ENCODE measurements at regions not wholly inside any gene's neighbourhood (a gene's known extent, or its start where the extent isn't known, plus 50 kb on each side); places are given as distances from the start of the nearest gene placed in this dataset.

- Mint-ChIP-seq H3K4me1 (no peaks in the 10 kb centered on the region), H3K27me3 (no peaks in the 10 kb centered on the region), H3K36me3 (ENCODE audit: low read depth) (no peaks in the 10 kb centered on the region), H3K27ac (no peak overlapping the region), H3K4me3 (no peak overlapping the region), H3K9me3 (peaks cover 25% of the 10 kb centered on the region)
- no peak for ATAC-seq (replicated peaks)
These were observed 826.3 kb upstream of the CDH2 start for GRCh38 chr18:29003194-29003593.

GRCh38 chr18:29002747-29003146 lies 825.8 kb upstream of the CDH2 start:
- Mint-ChIP-seq H3K27ac (no peak overlapping the region), H3K4me3 (no peak overlapping the region)

GRCh38 chr18:28999726-29000125 lies 822.8 kb upstream of the CDH2 start:
- Mint-ChIP-seq H3K36me3 (ENCODE audit: low read depth) (no peaks in the 10 kb centered on the region), H3K27me3 (no peaks in the 10 kb centered on the region), H3K4me1 (no peaks in the 10 kb centered on the region), H3K27ac (no peak overlapping the region), H3K9me3 (peaks cover 15% of the 10 kb centered on the region), H3K4me3 (no peak overlapping the region)
- no peak for ATAC-seq (replicated peaks)

More at GRCh38 chr18:29002747-29003146, 825.8 kb upstream of the CDH2 start:
- Mint-ChIP-seq H3K9me3 (peaks cover 21% of the 10 kb centered on the region), H3K27me3 (no peaks in the 10 kb centered on the region), H3K4me1 (no peaks in the 10 kb centered on the region), H3K36me3 (ENCODE audit: low read depth) (no peaks in the 10 kb centered on the region)
- no peak for ATAC-seq (replicated peaks)

- H3K36me3 Mint-ChIP-seq (ENCODE audit: low read depth) = no peaks in the 10 kb centered on the region
- no peaks in the 10 kb centered on the region for H3K4me1 Mint-ChIP-seq
- no peaks in the 10 kb centered on the region for H3K27me3 Mint-ChIP-seq
- H3K9me3 Mint-ChIP-seq = peaks cover 9% of the 10 kb centered on the region
- no peak for ATAC-seq (replicated peaks)
- no peak overlapping the region for H3K27ac Mint-ChIP-seq
- no peak overlapping the region for H3K4me3 Mint-ChIP-seq
These were observed 818.4 kb upstream of the CDH2 start for GRCh38 chr18:28995319-28995718.

GRCh38 chr18:28984731-28985130 lies 807.8 kb upstream of the CDH2 start:
- Mint-ChIP-seq H3K36me3 (ENCODE audit: low read depth) (no peaks in the 10 kb centered on the region), H3K4me3 (no peak overlapping the region), H3K27ac (no peak overlapping the region), H3K9me3 (peaks cover 5% of the 10 kb centered on the region), H3K27me3 (no peaks in the 10 kb centered on the region), H3K4me1 (no peaks in the 10 kb centered on the region)
- no peak for ATAC-seq (replicated peaks)

GRCh38 chr18:28974504-28974903 lies 797.6 kb upstream of the CDH2 start:
- no peaks in the 10 kb centered on the region for H3K4me1 Mint-ChIP-seq
- no peak overlapping the region for H3K4me3 Mint-ChIP-seq
- H3K9me3 Mint-ChIP-seq = peaks cover 23% of the 10 kb centered on the region
- no peak overlapping the region for H3K27ac Mint-ChIP-seq
- no peak for ATAC-seq (replicated peaks)
- no peaks in the 10 kb centered on the region for H3K36me3 Mint-ChIP-seq (ENCODE audit: low read depth)
- H3K27me3 Mint-ChIP-seq = no peaks in the 10 kb centered on the region

GRCh38 chr18:28973324-28973723 lies 796.4 kb upstream of the CDH2 start:
- Mint-ChIP-seq H3K27ac (no peak overlapping the region), H3K9me3 (peaks cover 24% of the 10 kb centered on the region), H3K27me3 (no peaks in the 10 kb centered on the region), H3K36me3 (ENCODE audit: low read depth) (no peaks in the 10 kb centered on the region), H3K4me3 (no peak overlapping the region), H3K4me1 (no peaks in the 10 kb centered on the region)
- no peak for ATAC-seq (replicated peaks)

- Mint-ChIP-seq H3K9me3 (peaks cover 23% of the 10 kb centered on the region), H3K4me1 (no peaks in the 10 kb centered on the region), H3K27me3 (no peaks in the 10 kb centered on the region), H3K36me3 (ENCODE audit: low read depth) (no peaks in the 10 kb centered on the region), H3K27ac (no peak overlapping the region), H3K4me3 (no peak overlapping the region)
- no peak for ATAC-seq (replicated peaks)
These were observed 795.5 kb upstream of the CDH2 start for GRCh38 chr18:28972333-28972907.

- Mint-ChIP-seq H3K27me3 (no peaks in the 10 kb centered on the region), H3K4me3 (no peak overlapping the region), H3K27ac (no peak overlapping the region), H3K4me1 (no peaks in the 10 kb centered on the region), H3K36me3 (ENCODE audit: low read depth) (no peaks in the 10 kb centered on the region), H3K9me3 (peaks cover 13% of the 10 kb centered on the region)
- no peak for ATAC-seq (replicated peaks)
These were observed 786.6 kb upstream of the CDH2 start for GRCh38 chr18:28963481-28963880.

GRCh38 chr18:28961669-28962228 lies 784.8 kb upstream of the CDH2 start:
- H3K27me3 Mint-ChIP-seq = no peaks in the 10 kb centered on the region
- peaks cover 8% of the 10 kb centered on the region for H3K9me3 Mint-ChIP-seq
- H3K4me3 Mint-ChIP-seq = no peak overlapping the region
- no peak overlapping the region for H3K27ac Mint-ChIP-seq
- no peaks in the 10 kb centered on the region for H3K4me1 Mint-ChIP-seq
- ATAC-seq (replicated peaks) = no peak
- no peaks in the 10 kb centered on the region for H3K36me3 Mint-ChIP-seq (ENCODE audit: low read depth)

- H3K36me3 Mint-ChIP-seq (ENCODE audit: low read depth) = no peaks in the 10 kb centered on the region
- H3K27ac Mint-ChIP-seq = no peak overlapping the region
- peaks cover 15% of the 10 kb centered on the region for H3K9me3 Mint-ChIP-seq
- no peak overlapping the region for H3K4me3 Mint-ChIP-seq
- H3K27me3 Mint-ChIP-seq = no peaks in the 10 kb centered on the region
- ATAC-seq (replicated peaks) = no peak
- H3K4me1 Mint-ChIP-seq = no peaks in the 10 kb centered on the region
These were observed 783.2 kb upstream of the CDH2 start for GRCh38 chr18:28960146-28960545.

- Mint-ChIP-seq H3K27ac (no peak overlapping the region), H3K36me3 (ENCODE audit: low read depth) (no peaks in the 10 kb centered on the region), H3K9me3 (peaks cover 11% of the 10 kb centered on the region), H3K4me1 (no peaks in the 10 kb centered on the region), H3K4me3 (no peak overlapping the region), H3K27me3 (no peaks in the 10 kb centered on the region)
- no peak for ATAC-seq (replicated peaks)
These were observed 775.4 kb upstream of the CDH2 start for GRCh38 chr18:28952339-28952738.

GRCh38 chr18:28947900-28948299 lies 771.0 kb upstream of the CDH2 start:
- Mint-ChIP-seq H3K27me3 (no peaks in the 10 kb centered on the region), H3K27ac (no peak overlapping the region), H3K9me3 (peaks cover 9% of the 10 kb centered on the region), H3K4me1 (no peaks in the 10 kb centered on the region), H3K36me3 (ENCODE audit: low read depth) (no peaks in the 10 kb centered on the region), H3K4me3 (no peak overlapping the region)
- no peak for ATAC-seq (replicated peaks)

GRCh38 chr18:28946471-28946870 lies 769.5 kb upstream of the CDH2 start:
- H3K27ac Mint-ChIP-seq = no peak overlapping the region
- H3K4me1 Mint-ChIP-seq = no peaks in the 10 kb centered on the region
- H3K4me3 Mint-ChIP-seq = no peak overlapping the region
- no peaks in the 10 kb centered on the region for H3K36me3 Mint-ChIP-seq (ENCODE audit: low read depth)
- H3K27me3 Mint-ChIP-seq = no peaks in the 10 kb centered on the region
- no peak for ATAC-seq (replicated peaks)
- peaks cover 4% of the 10 kb centered on the region for H3K9me3 Mint-ChIP-seq

GRCh38 chr18:28922936-28923335 lies 746.0 kb upstream of the CDH2 start:
- Mint-ChIP-seq H3K4me1 (no peaks in the 10 kb centered on the region), H3K9me3 (peaks cover 25% of the 10 kb centered on the region), H3K36me3 (ENCODE audit: low read depth) (no peaks in the 10 kb centered on the region), H3K27ac (no peak overlapping the region), H3K4me3 (no peak overlapping the region), H3K27me3 (no peaks in the 10 kb centered on the region)
- ATAC-seq (replicated peaks) = no peak

GRCh38 chr18:28916456-28916855 lies 739.5 kb upstream of the CDH2 start:
- Mint-ChIP-seq H3K4me1 (no peaks in the 10 kb centered on the region), H3K4me3 (no peak overlapping the region), H3K27me3 (no peaks in the 10 kb centered on the region), H3K9me3 (peaks cover 22% of the 10 kb centered on the region), H3K36me3 (ENCODE audit: low read depth) (no peaks in the 10 kb centered on the region), H3K27ac (no peak overlapping the region)
- ATAC-seq (replicated peaks) = no peak

All from activated T-helper 17 cell treated with anti-CD3 and anti-CD28 coated beads, Interleukin-2, amount 50 U/mL, for 72 hours (primary cell).